Astrocyte of the cerebellum (primary cell): ENCODE measurements at regions not wholly inside any gene's neighbourhood (a gene's known extent, or its start where the extent isn't known, plus 50 kb on each side); places are given as distances from the start of the nearest gene placed in this dataset.

Source experiments
- DNase-seq: peaks from one replicate; pipeline ENCODE4 v3.0.0-alpha.2; 2011; ENCODE audit warnings: low read depth
- H3K4me3 ChIP-seq: 2 replicates; pipeline ENCODE4 v1.5.1; 2011; ENCODE audit warnings: mild to moderate bottlenecking, low read depth, low read length, moderate library complexity
- in situ Hi-C: cut with HindIII; loops from 2 replicates; pipeline ENCODE4 v1.10.0; 2017; ENCODE audit warnings: low sequenced_read_pairs
- TF ChIP-seq, protein P1 (sequence below): IDR thresholded peaks from 2 replicates; pipeline ENCODE4 v1.5.1; 2012; ENCODE audit warnings: low read length, low read depth, moderate library complexity, mild to moderate bottlenecking; ENCODE audit errors: missing control alignments

DNA sequence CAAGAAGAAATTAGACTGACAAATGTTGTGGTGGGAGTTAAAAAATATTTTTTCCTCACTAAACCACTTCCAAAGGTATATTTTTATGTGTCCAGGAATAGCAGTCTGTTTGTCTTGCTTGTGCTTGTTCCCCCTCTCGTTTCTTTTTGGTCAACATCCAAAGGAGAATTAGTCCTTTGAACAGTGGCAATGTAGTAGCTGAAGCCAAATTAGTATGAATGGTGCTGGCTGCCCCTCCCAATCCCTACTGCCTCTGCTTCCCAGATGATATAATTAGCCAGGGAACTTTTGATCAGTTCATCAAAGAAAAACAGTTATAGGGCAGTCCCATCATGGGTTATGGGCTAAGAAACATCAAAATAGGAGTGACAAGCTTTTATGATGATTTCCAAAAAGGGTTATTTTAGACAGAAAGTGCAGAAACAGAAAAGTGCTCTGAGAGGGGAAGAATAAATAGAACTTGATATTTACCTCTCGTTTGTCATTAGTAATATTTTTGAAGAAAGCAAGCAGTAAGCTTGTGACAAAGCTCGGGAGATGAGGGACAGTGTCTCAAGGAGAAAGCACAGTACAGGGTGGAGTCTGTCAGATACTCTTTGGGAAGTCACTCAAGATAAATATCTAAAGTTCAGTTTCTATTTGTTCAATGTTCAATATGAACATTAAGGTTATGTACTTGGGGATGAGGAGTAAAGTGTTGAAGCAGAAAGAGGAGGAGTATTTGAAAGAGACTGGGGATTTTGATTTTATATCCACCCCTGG lies 239.1 kb downstream of the HLX start:
- TF ChIP-seq, protein P1, sequence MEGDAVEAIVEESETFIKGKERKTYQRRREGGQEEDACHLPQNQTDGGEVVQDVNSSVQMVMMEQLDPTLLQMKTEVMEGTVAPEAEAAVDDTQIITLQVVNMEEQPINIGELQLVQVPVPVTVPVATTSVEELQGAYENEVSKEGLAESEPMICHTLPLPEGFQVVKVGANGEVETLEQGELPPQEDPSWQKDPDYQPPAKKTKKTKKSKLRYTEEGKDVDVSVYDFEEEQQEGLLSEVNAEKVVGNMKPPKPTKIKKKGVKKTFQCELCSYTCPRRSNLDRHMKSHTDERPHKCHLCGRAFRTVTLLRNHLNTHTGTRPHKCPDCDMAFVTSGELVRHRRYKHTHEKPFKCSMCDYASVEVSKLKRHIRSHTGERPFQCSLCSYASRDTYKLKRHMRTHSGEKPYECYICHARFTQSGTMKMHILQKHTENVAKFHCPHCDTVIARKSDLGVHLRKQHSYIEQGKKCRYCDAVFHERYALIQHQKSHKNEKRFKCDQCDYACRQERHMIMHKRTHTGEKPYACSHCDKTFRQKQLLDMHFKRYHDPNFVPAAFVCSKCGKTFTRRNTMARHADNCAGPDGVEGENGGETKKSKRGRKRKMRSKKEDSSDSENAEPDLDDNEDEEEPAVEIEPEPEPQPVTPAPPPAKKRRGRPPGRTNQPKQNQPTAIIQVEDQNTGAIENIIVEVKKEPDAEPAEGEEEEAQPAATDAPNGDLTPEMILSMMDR: no peak
- in situ Hi-C loops: loop anchor here (5.0 kb wide), 1 partner anchor 74 kb away; no protein-coding TSS in a partner anchor

DNA sequence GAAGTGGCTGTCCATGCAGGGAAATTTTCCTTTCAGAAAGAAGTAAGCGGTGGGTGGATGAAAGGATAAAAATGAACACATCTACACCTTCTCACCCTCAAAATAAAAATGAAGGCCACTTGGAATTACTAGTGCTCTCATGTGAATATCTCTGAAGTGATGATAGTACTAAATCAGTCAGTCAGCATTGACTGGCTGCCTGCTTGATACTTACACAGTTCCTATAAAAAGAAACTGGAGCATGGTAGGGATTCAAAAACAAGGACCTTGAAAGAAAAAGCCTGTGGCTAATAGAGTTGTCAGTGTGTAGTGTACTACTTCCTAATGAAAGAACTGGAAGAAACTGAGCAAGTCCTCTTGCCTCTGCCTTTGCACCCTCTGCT lies 239.7 kb downstream of the HLX start:
- DNase-seq: no peak
- TF ChIP-seq, protein P1: no peak
- H3K4me3 ChIP-seq: no peak overlapping the region
- in situ Hi-C loops: loop anchor here (5.0 kb wide), 1 partner anchor 73 kb away; no protein-coding TSS in a partner anchor

More for the DNA sequence above, 239.1 kb downstream of the HLX start:
- no peak overlapping the region for H3K4me3 ChIP-seq
- no peak for DNase-seq

DNA sequence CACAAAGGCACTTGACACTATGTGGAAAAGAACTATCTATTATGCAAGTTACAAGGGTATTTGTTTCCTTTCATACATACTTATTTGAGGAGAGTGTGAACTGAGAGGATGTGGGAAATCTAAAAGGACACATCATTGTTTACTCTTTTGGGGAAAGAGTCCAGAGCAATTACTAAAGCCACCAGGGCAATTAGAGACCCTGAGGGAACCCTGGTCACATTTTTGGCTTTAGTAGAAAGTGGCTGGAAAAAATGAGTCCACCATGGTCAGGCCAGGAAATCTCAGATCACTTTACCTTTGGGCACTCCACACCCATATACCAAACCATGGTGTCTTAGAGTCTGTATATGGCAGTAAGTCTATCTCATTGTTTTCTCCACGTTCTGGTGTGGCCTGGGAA lies 243.3 kb downstream of the HLX start:
- no peak overlapping the region for H3K4me3 ChIP-seq
- in situ Hi-C loops: no loop called here
- DNase-seq: no peak
- TF ChIP-seq, protein P1: no peak

DNA sequence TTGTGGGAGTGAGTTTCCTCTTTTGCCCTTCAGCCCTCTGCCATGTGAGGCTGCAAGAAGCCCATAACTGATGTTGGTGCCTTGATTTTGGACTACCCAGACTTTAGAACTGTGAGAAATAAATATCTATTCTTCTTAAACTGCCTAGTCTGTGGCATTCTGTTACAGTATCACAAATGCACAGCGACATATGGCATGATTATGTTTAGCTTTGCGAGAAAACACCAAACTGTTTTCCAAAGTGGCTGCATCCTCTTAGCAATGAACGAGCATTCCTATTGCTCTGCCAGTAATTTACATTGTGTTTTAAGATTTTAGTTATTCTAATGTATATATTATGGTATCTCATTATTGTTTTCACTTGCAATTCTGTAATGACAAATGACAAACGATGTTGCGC lies 246.7 kb downstream of the HLX start:
- no peak for DNase-seq
- H3K4me3 ChIP-seq: no peak overlapping the region
- in situ Hi-C loops: no loop called here
- TF ChIP-seq, protein P1: no peak

DNA sequence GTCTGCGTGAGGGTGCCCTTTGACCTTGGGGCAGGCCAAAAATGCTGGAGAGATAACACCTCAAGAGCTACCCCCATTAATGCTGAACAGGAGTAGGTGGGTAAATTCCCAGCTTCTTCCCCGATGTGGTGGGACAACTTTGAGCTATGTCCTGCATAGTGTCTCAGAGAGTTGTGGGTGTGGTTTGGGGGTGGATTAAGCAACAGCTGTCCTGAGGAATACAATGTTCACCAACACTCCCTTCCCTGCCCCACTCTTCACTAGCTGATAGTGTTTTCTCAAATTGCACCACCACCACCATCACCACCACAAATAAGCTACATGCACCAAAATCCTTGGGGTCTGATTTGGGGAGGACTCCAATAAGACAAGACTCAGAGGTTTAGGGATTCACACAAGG lies 258.4 kb downstream of the HLX start:
- no peak for DNase-seq
- in situ Hi-C loops: no loop called here
- TF ChIP-seq, protein P1: no peak
- H3K4me3 ChIP-seq: no peak overlapping the region

DNA sequence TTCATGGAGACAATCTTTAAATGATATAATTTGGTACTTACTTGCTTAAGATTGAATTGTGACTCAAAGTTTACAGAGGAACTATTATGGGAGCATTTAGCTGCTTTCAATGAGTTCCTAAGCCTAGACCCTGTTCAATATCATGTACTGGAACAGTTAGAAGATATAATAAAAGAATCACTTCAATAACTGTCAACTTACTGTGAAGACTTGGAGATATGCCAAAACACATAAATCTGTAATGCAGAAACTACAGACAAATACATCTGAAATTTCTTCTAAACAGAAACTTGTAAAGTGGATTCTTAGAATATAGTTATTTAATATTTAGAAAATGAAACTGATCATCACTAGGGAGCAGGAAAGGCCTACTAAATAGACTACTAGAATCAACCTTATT lies 259.3 kb downstream of the HLX start:
- in situ Hi-C loops: no loop called here
- TF ChIP-seq, protein P1: no peak
- H3K4me3 ChIP-seq: no peak overlapping the region
- no peak for DNase-seq
